HK-2 (cell line): ENCODE measurements at regions not wholly inside any gene's neighbourhood (a gene's known extent, or its start where the extent isn't known, plus 50 kb on each side); places are given as distances from the start of the nearest gene placed in this dataset.
"Not testable (repeated sequence)": the region's sequence is repeated elsewhere in the genome, so short reads cannot be mapped to it uniquely, and the experiment has no call there.

Experiments
- DNase-seq: peaks from one replicate; pipeline ENCODE4 v3.0.0-alpha.2; 2018; ENCODE audit not compliant: unreplicated experiment

DNA sequence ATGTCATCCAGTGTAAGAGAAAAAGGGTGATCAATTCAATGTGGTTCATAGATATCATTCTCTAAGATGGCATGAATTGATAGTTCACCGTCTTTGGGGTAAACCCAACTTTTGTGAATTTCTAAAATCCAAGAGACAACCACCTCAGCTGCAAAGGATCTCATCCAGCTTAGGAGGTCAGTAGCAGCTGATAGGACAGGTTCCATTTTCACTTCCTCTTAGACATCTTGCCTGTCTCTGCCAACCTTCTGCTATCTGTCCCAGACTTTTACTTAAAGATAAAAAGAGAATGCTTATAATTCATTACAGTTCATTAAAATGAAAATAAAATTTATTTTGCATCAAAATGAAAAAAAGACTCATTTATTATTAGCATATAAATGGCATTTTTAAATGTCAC is 468.2 kb downstream of the XYLT1 start:
- no peak for DNase-seq

DNA sequence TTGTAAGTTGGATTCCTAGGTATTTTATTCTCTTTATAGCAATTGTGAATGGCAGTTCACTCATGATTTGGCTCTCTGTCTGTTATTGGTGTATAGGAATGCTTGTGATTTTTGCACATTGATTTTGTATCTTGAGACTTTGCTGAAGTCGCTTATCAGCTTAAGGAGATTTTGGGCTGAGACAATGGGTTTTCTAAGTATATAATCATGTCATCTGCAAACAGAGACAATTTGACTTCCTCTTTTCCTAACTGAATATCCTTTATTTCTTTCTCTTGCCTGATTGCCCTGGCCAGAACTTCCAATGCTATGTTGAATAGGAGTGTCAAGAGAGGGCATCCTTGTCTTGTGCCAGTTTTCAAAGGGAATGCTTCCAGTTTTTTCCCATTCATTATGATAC is 464.8 kb downstream of the XYLT1 start:
- not testable (repeated sequence) for DNase-seq

DNA sequence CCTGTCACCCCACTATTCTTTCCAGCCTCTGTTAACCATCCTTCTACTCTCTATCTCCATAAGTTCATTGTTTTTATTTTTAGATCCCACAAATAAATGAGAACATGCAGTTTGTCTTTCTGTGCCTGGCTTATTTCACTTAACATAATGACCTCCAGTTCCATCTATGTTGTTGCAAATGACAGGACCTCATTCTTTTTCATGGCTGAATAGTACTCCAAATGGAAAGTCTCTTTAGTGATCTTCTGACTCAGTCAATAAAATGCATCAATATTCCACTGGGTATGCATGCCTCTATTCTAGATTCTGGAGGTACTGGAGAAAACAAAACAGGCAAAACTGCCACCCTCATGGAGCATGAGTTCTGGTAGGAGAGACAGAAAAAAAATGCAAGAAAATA is 459.0 kb downstream of the XYLT1 start:
- DNase-seq = no peak

DNA sequence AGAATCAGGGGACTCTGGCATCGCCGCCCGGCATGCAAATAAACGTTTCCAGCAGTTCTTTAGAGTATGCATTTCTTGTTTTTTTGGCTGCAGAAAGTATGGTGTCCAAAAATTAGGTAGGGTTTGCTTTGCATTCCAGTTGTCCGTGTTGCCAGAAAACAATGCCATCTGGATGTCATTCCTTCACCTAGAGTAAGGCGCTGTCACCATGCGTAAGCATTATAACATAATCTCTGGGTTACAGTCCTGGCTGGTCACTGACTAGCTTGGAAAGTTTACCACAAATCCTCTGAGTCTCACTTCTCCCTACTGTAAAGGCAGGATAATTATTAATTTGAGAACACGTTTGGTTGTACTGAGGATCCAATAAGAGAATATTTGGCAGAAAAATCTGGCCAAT is 457.7 kb downstream of the XYLT1 start:
- no peak for DNase-seq

DNA sequence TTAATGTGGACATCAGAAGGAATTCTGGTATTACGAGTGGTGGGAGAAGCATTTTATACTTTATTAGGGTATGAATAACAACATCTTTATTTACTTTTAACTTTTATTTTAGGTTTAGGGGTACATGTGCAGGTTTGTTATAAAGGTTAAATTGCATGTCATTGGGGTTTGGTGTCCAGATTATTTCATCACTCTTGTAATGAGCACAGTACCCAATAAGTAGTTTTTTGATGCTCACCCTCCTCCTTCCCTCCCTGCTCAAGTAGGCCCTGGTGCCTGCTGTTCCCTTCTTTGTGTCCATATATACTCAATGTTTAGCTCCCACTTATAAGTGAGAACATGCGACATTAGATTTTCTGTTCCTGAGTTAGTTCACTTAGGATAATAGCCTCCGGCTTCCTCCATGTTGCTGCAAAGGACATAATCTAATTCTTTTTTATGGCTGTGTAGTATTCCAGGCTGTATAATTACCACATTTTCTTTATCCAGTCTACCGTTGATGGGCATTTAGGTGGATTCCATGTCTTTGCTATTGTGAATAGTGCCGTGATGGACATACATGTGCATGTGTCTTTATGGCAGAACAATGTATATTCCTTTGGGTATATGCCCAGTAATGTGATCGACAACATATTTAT is 456.2 kb downstream of the XYLT1 start:
- DNase-seq = no peak

GRCh38 chr16:17015702-17016101 is 455.1 kb downstream of the XYLT1 start:
- DNase-seq = no peak

- no peak for DNase-seq
These were observed 453.3 kb downstream of the XYLT1 start for GRCh38 chr16:17017442-17017841.

DNA sequence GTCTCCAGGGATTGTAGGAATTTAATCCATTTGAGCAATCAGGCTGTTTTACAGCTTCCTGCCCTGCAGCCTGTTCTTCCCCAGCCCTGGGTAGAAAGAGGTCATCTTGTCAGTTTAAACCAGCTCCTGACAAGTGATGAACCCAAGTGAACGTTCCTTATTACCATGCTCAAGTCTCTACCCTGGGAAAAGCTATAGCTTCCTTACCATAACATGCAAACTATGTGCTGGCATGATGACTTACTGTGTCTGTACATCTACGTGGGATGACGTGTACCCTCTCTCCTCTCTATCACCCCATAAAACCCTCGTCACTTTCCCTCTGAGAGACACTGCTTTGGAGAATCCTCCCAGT is 452.2 kb downstream of the XYLT1 start:
- no peak for DNase-seq

- no peak for DNase-seq
These were observed 451.4 kb downstream of the XYLT1 start for GRCh38 chr16:17019366-17019765.

GRCh38 chr16:17023606-17024005 is 447.2 kb downstream of the XYLT1 start:
- DNase-seq = no peak

GRCh38 chr16:17024514-17024913 is 446.2 kb downstream of the XYLT1 start:
- DNase-seq = no peak

- DNase-seq = no peak
These were observed 444.0 kb downstream of the XYLT1 start for GRCh38 chr16:17026600-17027242.

- DNase-seq = no peak
These were observed 443.2 kb downstream of the XYLT1 start for GRCh38 chr16:17027488-17028129.

GRCh38 chr16:17029602-17030350 is 441.0 kb downstream of the XYLT1 start:
- DNase-seq = no peak

DNA sequence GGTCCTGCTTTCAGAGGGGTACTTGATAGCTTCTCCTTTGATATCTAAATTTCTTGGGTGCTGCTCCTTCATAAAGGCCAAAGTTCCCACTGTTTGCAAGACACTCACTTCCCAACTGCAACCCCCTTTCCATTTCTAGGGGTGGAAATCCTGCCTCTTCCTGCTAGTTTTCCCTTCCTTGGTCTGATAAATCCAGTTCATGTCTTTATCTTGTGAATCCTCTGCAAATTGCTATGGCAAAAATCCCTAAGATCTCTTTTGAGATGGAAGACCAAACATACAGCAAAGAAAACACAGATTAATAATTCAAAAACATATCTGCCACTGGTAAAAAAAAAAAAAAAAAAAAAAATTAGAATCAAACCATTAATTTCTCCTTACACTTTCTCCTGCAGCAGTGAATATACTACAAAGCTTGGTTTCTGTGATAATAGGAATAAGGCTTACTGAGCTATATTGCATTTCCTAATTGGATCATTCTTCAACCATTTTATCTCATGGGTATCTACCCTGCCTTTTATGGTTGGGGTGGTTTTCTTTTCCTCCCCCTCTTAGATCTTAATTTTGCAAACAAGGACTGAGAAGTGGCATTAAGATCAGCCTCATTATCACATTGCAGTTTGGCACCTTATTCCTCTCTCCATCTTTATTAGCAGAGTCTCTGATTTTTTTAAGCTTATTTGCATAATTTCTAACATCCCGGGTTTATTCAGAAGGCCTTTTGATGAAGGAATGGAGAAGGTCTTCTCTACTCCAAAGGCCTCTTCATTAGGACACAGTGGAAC is 439.1 kb downstream of the XYLT1 start:
- DNase-seq = no peak

GRCh38 chr16:17032332-17032731 is 438.4 kb downstream of the XYLT1 start:
- no peak for DNase-seq

DNA sequence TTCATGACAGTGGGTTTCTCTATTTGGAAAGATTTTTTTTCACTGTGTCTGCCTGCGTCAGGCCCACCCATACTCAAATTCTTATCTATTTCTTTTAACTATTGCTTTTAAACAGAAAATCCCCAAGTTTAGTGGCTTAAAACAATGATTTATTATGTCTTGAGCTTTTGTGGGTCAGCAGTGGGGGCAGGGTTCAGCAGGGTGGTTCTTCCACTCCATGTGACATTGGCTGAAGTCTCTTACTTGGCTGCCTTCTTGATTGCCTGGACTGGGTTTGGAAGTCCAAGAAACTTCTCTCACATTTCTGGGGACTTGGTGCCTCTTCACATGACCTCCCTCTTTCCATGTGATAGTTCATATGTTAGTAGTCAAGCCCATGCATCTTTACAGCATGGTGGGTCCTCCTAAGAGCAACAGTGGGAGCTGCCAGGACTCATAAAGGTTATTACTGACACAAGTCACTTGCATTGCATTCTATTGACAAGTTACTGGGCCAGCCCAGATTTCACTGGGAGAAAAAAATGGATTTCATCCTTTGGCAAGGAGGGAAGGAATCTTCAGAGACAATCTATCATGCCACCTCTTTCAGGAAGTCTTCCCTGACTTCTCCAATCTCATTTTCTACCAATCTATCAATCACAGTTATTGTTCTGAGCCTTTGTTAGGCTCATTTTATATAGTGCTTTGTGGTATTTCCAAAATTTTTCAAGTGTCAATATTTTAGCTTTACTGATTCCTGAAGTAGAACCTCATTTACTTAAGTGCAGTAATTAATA is 436.1 kb downstream of the XYLT1 start:
- no peak for DNase-seq

GRCh38 chr16:17037499-17037898 is 433.3 kb downstream of the XYLT1 start:
- no peak for DNase-seq

- no peak for DNase-seq
These were observed 432.3 kb downstream of the XYLT1 start for GRCh38 chr16:17038415-17038814.

DNA sequence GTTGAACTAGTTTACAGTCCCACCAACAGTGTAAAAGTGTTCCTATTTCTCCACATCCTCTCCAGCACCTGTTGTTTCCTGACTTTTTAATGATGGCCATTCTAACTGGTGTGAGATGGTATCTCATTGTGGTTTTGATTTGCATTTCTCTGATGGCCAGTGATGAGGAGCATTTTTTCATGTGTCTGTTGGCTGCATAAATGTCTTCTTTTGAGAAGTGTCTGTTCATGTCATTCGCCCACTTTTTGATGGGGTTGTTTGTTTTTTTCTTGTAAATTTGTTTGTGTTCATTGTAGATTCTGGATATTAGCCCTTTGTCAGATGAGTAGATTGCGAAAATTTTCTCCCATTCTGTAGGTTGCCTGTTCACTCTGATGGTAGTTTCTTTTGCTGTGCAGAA is 421.7 kb downstream of the XYLT1 start:
- DNase-seq = not testable (repeated sequence)

DNA sequence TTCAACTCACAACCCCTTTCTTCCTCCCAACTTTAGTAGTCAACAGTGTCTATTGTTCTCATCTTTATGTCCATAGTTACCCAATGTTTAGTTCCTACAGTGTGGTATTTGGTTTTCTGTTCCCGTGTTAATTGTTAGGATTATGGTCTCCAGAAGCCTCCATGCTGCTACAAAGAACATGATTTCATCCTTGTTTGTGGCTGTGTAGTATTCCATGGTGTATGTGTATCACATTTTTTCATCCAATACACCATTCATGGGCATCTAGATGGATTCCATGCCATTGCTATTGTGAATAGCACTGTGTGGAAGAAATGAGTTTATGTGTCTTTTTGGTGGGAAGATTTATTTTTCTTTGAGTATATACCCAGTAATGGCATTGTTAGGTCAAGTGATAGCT is 420.3 kb downstream of the XYLT1 start:
- no peak for DNase-seq
